HEK293 (cell line): ENCODE measurements at regions not wholly inside any gene's neighbourhood (a gene's known extent, or its start where the extent isn't known, plus 50 kb on each side); places are given as distances from the start of the nearest gene placed in this dataset.

ENCODE experiments used
- CTCF ChIA-PET: fragments of 350-600 bp; formaldehyde crosslinking; extraction: SDS; loops from one replicate; lab custom pipeline; 2021; ENCODE audit warnings: antibody characterized with exemption; lab: Yijun Ruan, JAX
- POLR2A ChIA-PET: fragments of 300-600 bp; formaldehyde crosslinking; extraction: SDS; loops from one replicate; lab custom pipeline; 2020; ENCODE audit warnings: antibody characterized with exemption, inconsistent platforms; lab: Yijun Ruan, JAX
- H3K27ac ChIP-seq: fragments of 200-500 bp; sonication (Bioruptor generic); 2 replicates; pipeline ENCODE4 v1.5.1; 2014; ENCODE audit warnings: low read depth, low read length, control low read depth, inconsistent platforms; ENCODE audit errors: extremely low read depth
- H3K36me3 ChIP-seq, 2 experiments: fragments of 200-500 bp in 1 of 2; sonication (Bioruptor generic) in 1 of 2; 1 replicate in 1 of 2; 2 replicates in 1 of 2; pipeline ENCODE4 v1.5.1; 2014 to 2017; ENCODE audit warnings: inconsistent platforms in 2 of 2, low read length in 2 of 2; ENCODE audit not compliant: control insufficient read depth in 2 of 2, insufficient read depth in 1 of 2
- H3K4me1 ChIP-seq: fragments of 200-500 bp; sonication (Bioruptor generic); 2 replicates; pipeline ENCODE4 v1.5.1; 2014; ENCODE audit warnings: mild to moderate bottlenecking, low read length, inconsistent platforms; ENCODE audit not compliant: control insufficient read depth, insufficient read depth
- H3K4me3 ChIP-seq: 2 replicates; pipeline ENCODE4 v1.5.1; 2011; ENCODE audit warnings: low read depth, mild to moderate bottlenecking, control low read depth, low read length, moderate library complexity
- H3K9me3 ChIP-seq: fragments of 200-500 bp; sonication (Bioruptor generic); 2 replicates; pipeline ENCODE4 v1.5.1; 2014; ENCODE audit warnings: low read depth, low read length, inconsistent platforms; ENCODE audit not compliant: control insufficient read depth, insufficient read depth
- SP2 ChIP-seq: fragments of 450-650 bp; formaldehyde crosslinking; IDR thresholded peaks from 2 replicates; pipeline ENCODE4 v1.5.1; 2016; ENCODE audit warnings: missing biosample characterization, missing genetic modification characterization
- TRIM28 ChIP-seq: IDR thresholded peaks from 2 replicates; pipeline ENCODE4 v1.6.1; 2011; ENCODE audit warnings: low read length, control low read depth, borderline replicate concordance
- YY1 ChIP-seq: fragments of 450-650 bp; formaldehyde crosslinking; IDR thresholded peaks from 2 replicates; pipeline ENCODE4 v1.5.1; 2018; ENCODE audit warnings: missing biosample characterization, missing genetic modification characterization
- ZBTB48 ChIP-seq: fragments of 450-650 bp; formaldehyde crosslinking; IDR thresholded peaks from 2 replicates; pipeline ENCODE4 v1.5.1; 2016; ENCODE audit warnings: missing biosample characterization, missing genetic modification characterization
- ZEB2 ChIP-seq: fragments of 450-650 bp; formaldehyde crosslinking; IDR thresholded peaks from 2 replicates; pipeline ENCODE4 v1.5.1; 2016; ENCODE audit warnings: missing biosample characterization, missing genetic modification characterization
- ZNF112 ChIP-seq: fragments of 450-650 bp; formaldehyde crosslinking; IDR thresholded peaks from 2 replicates; pipeline ENCODE4 v1.5.0; 2017; ENCODE audit warnings: missing biosample characterization, missing genetic modification characterization
- ZNF19 ChIP-seq: fragments of 450-650 bp; formaldehyde crosslinking; IDR thresholded peaks from 2 replicates; pipeline ENCODE4; 2016; ENCODE audit warnings: missing biosample characterization, missing genetic modification characterization, low read depth
- ZNF2 ChIP-seq: fragments of 450-650 bp; formaldehyde crosslinking; IDR thresholded peaks from 2 replicates; pipeline ENCODE4 v1.5.1; 2016; ENCODE audit warnings: missing biosample characterization, missing genetic modification characterization
- ZNF239 ChIP-seq: fragments of 450-650 bp; formaldehyde crosslinking; IDR thresholded peaks from 2 replicates; pipeline ENCODE4 v1.5.1; 2016; ENCODE audit warnings: missing biosample characterization, missing genetic modification characterization
- ZNF335 ChIP-seq: fragments of 450-650 bp; formaldehyde crosslinking; conservative IDR thresholded peaks from 2 replicates; pipeline ENCODE4 v1.5.1; 2016; ENCODE audit warnings: missing biosample characterization, missing genetic modification characterization
- ZNF426 ChIP-seq: fragments of 450-650 bp; formaldehyde crosslinking; IDR thresholded peaks from 2 replicates; pipeline ENCODE4 v1.5.1; 2017; ENCODE audit warnings: missing biosample characterization, missing genetic modification characterization, mild to moderate bottlenecking, inconsistent platforms, moderate library complexity
- ZNF626 ChIP-seq: fragments of 450-650 bp; sonication (Bioruptor Pico); formaldehyde crosslinking; IDR thresholded peaks from 2 replicates; pipeline ENCODE4 v1.5.1; 2018; ENCODE audit warnings: missing biosample characterization, missing genetic modification characterization, inconsistent platforms
- ZNF785 ChIP-seq: fragments of 450-650 bp; formaldehyde crosslinking; IDR thresholded peaks from 2 replicates; pipeline ENCODE4 v1.5.1; 2016; ENCODE audit warnings: missing biosample characterization, missing genetic modification characterization
- ZNF830 ChIP-seq: fragments of 450-650 bp; IDR thresholded peaks from 2 replicates; pipeline ENCODE4 v1.5.0; 2018; ENCODE audit warnings: missing biosample characterization, missing genetic modification characterization, low read depth, mild to moderate bottlenecking, moderate library complexity
- ZSCAN23 ChIP-seq: fragments of 450-650 bp; formaldehyde crosslinking; IDR thresholded peaks from 2 replicates; pipeline ENCODE4 v1.5.1; 2016; ENCODE audit warnings: missing biosample characterization, missing genetic modification characterization
- TF ChIP-seq, protein P1 (sequence below): fragments of 450-650 bp; formaldehyde crosslinking; IDR thresholded peaks from 2 replicates; pipeline ENCODE4 v1.5.1; 2017; ENCODE audit warnings: missing biosample characterization, missing genetic modification characterization
- TF ChIP-seq, protein P2 (sequence below): fragments of 450-650 bp; formaldehyde crosslinking; IDR thresholded peaks from 2 replicates; pipeline ENCODE4 v1.5.1; 2016; ENCODE audit warnings: missing biosample characterization, missing genetic modification characterization

GRCh38 chr1:194929357-194929756 lies 1678.9 kb downstream of the KCNT2 start:
- ChIA-PET CTCF (no interaction called here), POLR2A (no interaction called here)
- Histone ChIP-seq H3K27ac (no peak overlapping the region), H3K4me1 (no peaks in the 10 kb centered on the region), H3K9me3 (no peaks in the 10 kb centered on the region), H3K36me3 (no peaks in the 10 kb centered on the region), H3K4me3 (no peak overlapping the region)
- no peak for TF ChIP-seq TRIM28
- TF ChIP-seq ZNF239 = no peak
- TF ChIP-seq, protein P1, sequence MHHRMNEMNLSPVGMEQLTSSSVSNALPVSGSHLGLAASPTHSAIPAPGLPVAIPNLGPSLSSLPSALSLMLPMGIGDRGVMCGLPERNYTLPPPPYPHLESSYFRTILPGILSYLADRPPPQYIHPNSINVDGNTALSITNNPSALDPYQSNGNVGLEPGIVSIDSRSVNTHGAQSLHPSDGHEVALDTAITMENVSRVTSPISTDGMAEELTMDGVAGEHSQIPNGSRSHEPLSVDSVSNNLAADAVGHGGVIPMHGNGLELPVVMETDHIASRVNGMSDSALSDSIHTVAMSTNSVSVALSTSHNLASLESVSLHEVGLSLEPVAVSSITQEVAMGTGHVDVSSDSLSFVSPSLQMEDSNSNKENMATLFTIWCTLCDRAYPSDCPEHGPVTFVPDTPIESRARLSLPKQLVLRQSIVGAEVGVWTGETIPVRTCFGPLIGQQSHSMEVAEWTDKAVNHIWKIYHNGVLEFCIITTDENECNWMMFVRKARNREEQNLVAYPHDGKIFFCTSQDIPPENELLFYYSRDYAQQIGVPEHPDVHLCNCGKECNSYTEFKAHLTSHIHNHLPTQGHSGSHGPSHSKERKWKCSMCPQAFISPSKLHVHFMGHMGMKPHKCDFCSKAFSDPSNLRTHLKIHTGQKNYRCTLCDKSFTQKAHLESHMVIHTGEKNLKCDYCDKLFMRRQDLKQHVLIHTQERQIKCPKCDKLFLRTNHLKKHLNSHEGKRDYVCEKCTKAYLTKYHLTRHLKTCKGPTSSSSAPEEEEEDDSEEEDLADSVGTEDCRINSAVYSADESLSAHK (tag by site-specific recombination) = no peak
- no peak for TF ChIP-seq ZNF785

DNA sequence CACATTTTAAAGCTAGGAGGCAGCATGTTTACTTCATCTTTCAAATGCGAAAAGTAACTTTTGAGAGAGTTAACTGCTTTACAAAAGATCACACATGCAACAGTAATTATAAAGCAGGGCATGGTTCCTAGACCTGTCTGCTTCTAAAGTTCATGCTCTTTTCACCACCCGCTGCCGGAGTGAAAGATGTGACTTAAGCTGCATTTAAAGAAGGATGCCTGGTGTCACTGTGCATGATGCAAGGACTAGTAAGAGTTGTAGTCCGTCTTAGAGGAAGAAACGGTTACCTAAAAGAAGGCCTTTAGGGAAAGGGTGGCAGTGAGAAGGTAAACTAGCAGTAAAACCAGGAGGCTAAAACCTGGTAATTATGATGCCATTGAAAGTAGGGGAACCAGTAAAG lies 1689.1 kb downstream of the KCNT2 start:
- TF ChIP-seq ZSCAN23 (tag by site-specific recombination) (no peak), YY1 (tag by site-specific recombination) (no peak), ZNF335 (no peak), ZBTB48 (tag by site-specific recombination) (no peak), ZNF830 (tag by site-specific recombination) (no peak), ZNF112 (no peak), SP2 (tag by site-specific recombination) (no peak)
- Histone ChIP-seq H3K27ac (no peak overlapping the region), H3K9me3 (no peaks in the 10 kb centered on the region), H3K36me3 (no peaks in the 10 kb centered on the region), H3K4me3 (no peak overlapping the region), H3K4me1 (no peaks in the 10 kb centered on the region)
- CTCF ChIA-PET = no interaction called here
- POLR2A ChIA-PET = no interaction called here

DNA sequence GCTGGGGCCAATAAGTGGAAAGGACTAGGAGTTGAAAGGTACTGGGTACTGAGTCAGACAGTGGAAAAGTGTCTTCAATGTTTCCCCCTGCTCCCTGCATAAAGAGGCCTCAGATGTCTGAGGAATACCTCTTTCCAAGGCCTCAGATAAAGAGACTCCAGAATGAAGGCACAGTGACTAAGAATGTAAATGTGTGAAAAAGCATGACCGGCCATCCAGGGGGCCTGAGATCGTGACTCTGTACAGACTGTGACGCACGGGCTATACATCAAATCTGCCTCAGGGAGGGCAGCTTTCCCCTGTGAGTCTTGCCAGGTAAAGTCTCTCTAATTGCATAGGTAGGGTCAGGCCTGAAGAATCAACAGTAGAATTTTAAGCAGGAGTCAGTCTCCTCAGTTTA lies 1690.5 kb downstream of the KCNT2 start:
- Histone ChIP-seq H3K4me1 (no peaks in the 10 kb centered on the region), H3K27ac (no peak overlapping the region), H3K36me3 (no peaks in the 10 kb centered on the region), H3K9me3 (no peaks in the 10 kb centered on the region), H3K4me3 (no peak overlapping the region)
- ChIA-PET POLR2A (no interaction called here), CTCF (no interaction called here)
- TF ChIP-seq ZEB2 = no peak

DNA sequence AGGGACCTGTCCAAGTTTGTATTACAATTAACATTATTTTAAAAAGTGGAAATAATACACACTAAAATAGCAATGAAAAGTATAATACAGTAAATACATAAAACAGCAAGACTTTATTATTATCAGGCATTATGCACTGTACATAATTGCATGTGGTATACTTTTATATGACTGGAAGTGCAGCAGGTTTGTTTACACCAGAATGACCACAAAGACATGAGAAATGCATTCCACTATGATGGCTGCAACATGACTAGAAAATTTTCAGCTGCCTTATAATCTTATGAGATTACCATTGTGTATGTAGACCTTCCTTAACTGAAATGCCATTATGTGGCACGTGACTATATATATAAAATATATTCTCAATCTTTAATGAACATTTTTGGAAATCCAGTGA lies 1699.6 kb downstream of the KCNT2 start:
- no peak for TF ChIP-seq ZNF2
- no peak for TF ChIP-seq ZNF426
- no peak for TF ChIP-seq ZNF19 (tag by site-specific recombination)
- ChIA-PET POLR2A (no interaction called here), CTCF (interaction anchor here (0.7 kb wide), 1 partner anchor 784 kb away, joined by 3 read pairs; no protein-coding TSS in a partner anchor)
- Histone ChIP-seq H3K36me3 (no peaks in the 10 kb centered on the region), H3K4me3 (no peak overlapping the region), H3K9me3 (no peaks in the 10 kb centered on the region), H3K27ac (no peak overlapping the region), H3K4me1 (no peaks in the 10 kb centered on the region)

GRCh38 chr1:194903524-194903923 lies 1704.7 kb downstream of the KCNT2 start:
- no peak overlapping the region for H3K4me3 ChIP-seq
- POLR2A ChIA-PET = no interaction called here
- TF ChIP-seq, protein P2, sequence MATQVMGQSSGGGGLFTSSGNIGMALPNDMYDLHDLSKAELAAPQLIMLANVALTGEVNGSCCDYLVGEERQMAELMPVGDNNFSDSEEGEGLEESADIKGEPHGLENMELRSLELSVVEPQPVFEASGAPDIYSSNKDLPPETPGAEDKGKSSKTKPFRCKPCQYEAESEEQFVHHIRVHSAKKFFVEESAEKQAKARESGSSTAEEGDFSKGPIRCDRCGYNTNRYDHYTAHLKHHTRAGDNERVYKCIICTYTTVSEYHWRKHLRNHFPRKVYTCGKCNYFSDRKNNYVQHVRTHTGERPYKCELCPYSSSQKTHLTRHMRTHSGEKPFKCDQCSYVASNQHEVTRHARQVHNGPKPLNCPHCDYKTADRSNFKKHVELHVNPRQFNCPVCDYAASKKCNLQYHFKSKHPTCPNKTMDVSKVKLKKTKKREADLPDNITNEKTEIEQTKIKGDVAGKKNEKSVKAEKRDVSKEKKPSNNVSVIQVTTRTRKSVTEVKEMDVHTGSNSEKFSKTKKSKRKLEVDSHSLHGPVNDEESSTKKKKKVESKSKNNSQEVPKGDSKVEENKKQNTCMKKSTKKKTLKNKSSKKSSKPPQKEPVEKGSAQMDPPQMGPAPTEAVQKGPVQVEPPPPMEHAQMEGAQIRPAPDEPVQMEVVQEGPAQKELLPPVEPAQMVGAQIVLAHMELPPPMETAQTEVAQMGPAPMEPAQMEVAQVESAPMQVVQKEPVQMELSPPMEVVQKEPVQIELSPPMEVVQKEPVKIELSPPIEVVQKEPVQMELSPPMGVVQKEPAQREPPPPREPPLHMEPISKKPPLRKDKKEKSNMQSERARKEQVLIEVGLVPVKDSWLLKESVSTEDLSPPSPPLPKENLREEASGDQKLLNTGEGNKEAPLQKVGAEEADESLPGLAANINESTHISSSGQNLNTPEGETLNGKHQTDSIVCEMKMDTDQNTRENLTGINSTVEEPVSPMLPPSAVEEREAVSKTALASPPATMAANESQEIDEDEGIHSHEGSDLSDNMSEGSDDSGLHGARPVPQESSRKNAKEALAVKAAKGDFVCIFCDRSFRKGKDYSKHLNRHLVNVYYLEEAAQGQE (tag by site-specific recombination) = no peak
- no peak for TF ChIP-seq ZNF626

More at GRCh38 chr1:194903524-194903923, 1704.7 kb downstream of the KCNT2 start:
- Histone ChIP-seq H3K9me3 (no peaks in the 10 kb centered on the region), H3K4me1 (no peaks in the 10 kb centered on the region), H3K27ac (no peak overlapping the region), H3K36me3 (no peaks in the 10 kb centered on the region)
- CTCF ChIA-PET = no interaction called here
